Stimulated activated CD4-positive, alpha-beta T cell treated with anti-CD3 and anti-CD28 coated beads, Interleukin-2, amount 100 ng/mL, for 48 hours (primary cell): ENCODE measurements at regions not wholly inside any gene's neighbourhood (a gene's known extent, or its start where the extent isn't known, plus 50 kb on each side); places are given as distances from the start of the nearest gene placed in this dataset.

Experiments
- DNase-seq, 2 donors: peaks; one replicate each; pipeline ENCODE4 v3.0.0-alpha.2; 2020

DNA sequence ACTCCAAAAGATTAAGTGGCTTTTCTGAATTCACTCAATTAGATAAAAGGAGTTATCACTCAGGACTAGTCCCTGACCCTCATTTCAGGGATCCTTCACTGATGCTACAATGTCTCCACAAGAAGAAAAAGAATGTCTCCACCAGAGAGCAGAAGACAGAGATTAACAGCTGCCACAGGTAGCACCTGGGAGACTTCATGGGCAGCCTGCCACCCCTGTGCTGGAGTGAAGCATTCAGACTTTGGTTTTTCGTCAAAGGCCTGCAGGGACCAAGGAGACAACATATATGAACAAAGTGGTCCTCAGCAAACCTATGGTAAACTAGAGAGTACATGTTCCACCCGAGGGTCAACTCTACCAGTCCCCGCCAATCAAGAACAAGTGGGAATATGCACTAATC, 197.0 kb upstream of the ACVR2A start:
- DNase-seq = no peak

DNA sequence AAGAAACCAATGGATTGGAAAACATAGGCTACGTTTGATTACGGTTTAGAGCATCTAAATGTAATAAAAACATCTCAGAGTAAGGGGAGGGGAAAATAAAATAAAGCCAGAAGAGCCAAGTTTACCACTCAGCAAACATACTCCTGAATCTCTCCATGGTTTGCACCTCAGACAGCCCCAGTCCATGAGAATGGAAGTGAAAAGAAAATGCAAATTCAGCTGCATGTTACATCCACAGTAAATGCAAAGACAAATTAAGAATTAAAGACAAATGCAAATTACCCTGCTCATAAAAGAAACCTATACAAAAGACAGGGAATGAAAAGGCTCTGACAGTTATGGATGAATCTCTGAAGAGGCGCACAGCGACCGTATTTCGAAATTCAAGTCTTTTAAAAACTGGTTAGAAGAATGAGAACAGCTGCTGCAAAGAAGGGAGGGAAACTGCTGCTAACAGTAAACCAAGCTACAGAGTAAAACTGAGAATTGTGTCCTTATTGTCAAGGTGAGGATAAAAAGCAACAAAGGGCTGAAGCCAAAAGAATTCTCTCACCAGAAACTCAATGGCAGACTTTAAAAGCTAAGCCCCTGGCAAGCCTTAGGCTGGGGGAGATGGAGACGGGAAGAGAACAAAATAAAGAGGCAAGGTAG, 197.9 kb upstream of the ACVR2A start:
- no peak for DNase-seq

DNA sequence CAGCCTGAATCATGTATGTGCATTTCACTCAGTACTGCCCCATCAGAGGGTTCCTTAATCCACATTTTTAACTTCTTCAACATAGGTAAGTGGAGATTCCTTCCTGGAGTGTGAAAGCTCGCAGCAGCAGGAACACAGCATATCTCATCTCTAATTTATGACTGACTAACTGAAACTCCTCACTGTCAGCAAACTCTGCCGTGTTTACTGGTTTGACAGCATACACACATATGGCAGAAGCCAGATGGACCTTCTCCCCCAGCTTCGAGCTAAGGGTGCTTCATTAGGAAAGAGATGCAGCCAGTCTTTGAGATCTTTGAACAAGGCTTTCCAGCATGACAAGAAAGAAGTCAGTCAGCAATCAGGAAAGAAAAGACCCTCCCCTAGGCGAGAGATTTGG, 200.3 kb upstream of the ACVR2A start:
- DNase-seq = no peak

DNA sequence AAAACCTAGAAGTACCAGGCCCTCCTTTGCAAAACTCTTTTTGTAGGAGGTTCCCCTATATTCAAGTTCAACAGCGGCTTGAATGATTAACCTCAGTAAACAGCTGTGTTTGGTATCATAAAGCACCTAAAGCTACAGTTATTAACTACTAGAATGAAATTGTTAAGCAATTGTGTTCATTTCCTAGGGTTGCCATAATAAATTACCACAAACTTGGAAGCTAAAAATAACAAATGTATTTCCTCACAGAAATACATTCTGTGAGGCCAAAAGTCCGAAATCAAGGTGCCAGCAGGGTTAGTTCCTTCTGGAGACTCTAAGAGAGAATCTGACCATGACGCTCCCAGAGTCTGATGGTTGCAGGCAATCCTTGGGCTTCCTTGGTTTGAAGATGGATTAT, 202.1 kb upstream of the ACVR2A start:
- no peak for DNase-seq

DNA sequence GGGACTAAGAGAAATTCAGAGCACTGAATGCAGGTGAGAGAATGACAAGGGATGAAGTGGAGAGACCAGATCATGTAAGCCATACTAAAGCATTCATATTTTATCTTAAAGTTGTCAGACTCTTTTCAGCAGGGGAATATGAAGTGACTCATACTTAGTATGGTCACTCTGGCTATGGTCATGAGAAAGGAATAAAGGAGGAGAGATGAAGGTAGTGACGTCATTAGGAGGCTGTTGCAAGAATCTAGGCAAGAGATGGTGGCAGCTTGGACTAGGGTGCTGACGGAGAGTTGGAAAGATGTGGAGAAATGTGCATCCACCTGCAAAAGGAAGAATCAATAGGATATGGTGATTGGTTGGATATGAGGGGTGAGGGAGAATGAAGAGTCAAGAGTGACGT, 203.2 kb upstream of the ACVR2A start:
- no peak for DNase-seq

DNA sequence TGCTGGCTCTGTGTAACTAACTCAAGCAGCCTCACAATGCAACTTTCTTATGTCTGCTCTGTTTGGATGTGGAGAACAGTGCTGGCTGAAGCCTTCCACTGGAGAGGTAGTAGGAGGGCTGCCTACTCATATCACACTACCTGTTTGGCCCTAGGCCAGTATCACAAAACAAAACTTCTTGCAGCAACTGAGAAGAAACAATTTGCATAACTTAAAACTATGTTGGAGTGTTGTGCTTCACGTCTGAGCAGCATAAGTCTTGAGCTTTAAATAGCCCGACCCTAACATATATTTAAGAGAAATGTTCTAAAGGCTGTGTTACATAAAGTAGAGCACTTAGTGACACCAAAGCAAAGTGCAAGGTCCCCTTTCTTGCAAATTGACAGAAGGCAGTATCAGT, 204.9 kb upstream of the ACVR2A start:
- no peak for DNase-seq

DNA sequence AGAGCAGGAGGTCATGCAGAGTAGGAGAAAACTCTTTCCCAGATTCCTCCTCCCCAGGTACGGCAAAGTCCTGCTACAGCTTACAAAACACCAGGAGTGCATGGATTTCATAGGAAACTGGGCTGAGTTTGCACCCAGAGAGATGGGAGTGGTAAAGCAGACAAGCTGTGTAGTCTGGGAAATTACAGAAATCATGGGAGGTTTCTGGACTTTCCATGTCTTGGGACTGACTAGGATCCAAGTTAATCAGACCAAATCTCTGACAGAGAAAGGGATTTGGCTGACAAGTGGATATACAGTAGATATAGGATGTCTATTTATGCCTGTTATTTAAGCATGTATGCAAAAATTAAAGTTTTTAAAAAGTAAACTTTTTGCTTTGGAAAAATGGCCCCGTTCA, 205.4 kb upstream of the ACVR2A start:
- DNase-seq = no peak

DNA sequence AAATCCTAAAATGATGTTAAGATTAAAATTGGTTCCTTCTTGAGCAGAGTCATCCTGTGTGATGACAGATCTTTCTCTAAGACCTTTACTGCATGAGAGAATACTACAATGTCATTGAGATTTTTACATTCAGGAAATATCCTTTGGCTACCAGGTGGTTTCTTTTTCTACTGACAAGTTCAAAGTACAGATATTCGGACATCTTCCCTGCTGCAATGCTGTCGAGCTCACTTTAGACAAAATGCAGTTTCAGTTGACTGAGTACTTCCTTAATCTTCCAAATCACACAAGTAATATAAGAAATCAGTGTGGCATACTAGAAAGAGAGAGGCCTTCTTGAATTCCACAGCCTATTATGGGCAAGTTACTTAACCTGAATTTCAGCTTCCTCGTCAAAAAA, 207.9 kb upstream of the ACVR2A start:
- no peak for DNase-seq

DNA sequence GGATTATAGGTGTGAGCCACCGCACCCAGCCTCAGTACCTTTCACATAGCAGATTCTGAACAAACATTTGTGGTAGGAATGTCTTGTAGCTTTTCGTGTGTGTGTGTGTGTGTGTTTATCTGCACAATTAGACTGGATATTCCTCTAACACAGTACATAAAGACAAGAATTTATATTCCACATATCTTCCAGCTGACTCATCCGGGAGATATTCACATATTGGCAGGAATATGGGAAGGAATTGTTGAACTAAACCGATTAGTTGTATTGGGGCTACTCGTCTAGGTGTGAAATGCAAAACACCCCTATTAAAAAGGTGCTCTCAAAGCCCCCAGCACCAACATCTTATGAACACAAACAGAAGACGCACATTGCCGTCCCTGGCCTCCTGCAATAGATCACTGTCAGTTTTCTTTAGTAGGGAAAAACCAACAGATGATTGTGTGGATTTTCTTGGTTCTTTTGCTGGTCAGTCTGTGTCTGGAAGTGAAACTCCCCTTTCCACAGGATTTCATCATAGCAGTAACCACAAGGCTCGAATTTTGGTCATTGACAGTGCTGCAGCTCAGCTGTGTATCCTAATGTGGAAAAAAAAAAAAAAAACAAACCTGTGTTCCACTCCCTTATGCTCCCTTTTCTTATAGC, 208.5 kb upstream of the ACVR2A start:
- DNase-seq = no peak

DNA sequence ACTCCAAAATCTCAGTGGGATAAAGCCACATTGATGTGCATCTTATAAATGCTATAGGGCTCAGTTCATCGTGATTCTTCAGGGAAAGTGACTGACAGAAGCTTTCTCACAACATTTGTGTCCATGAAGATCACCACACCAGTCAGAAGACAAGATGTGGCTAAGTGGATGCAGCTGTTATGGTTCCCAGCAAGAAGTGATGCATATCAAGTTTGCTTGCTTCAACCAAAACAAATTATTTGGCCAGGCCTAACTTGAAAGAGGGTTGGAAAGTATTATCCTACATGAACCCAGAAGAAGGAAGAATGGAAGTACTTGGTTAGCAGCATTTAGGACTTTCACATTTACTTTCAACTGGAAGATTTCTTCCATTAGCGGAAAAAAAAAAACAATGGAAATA, 210.0 kb upstream of the ACVR2A start:
- no peak for DNase-seq

DNA sequence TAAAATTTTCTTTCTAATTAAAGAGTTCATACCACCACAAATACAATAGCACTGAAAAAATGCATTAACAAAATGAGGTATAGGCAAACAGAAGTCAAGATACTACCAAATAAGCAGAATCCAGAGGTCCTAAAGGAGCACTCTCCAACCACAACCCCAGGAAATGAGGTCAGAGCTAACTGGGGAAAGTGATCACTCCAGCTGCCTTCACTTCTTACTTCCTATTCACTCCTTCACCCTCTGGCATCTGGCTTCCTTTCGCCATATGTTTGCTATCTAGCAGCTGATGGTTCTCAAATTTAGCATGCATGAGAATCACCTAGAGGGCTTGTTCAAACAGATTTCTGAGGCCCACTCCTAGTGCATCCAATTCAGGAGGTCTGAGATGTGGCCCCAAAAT, 212.6 kb upstream of the ACVR2A start:
- no peak for DNase-seq

DNA sequence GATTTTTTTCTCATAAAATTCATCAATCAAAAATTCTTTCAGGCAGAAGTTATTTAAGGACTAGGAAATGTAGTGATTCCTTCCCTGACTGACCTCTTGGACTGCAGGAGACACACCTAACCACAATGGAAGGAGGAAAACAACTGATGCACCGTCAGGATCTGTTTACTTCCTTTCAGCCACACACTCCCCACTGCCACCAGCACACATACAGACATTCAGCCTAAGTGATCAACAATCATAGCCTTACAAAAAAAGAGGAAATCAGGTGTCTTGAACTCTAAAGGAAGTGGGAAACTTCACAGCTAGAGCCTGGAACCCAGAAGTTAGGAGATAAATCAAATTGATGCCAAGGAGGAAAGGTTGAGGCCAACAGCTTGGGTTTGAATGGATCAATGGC, 213.5 kb upstream of the ACVR2A start:
- DNase-seq = no peak

DNA sequence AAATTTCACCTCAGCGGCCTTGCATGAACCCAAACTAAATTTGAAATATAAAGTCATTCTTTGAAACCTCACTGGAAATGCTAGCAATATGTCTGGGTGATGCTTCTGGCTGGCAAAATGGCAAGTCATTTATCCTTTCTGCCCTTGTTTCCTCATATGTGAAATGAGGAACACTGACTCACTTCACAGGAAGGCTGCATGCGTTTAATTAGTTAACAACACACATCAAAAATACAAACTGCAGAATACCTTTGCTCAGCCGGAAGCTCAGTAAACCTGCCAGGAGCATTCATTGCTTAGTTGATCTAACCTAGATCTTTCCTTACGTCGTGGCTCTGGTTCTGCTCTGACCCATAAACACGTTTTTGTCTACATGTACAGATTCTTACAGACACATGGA, 214.2 kb upstream of the ACVR2A start:
- no peak for DNase-seq

DNA sequence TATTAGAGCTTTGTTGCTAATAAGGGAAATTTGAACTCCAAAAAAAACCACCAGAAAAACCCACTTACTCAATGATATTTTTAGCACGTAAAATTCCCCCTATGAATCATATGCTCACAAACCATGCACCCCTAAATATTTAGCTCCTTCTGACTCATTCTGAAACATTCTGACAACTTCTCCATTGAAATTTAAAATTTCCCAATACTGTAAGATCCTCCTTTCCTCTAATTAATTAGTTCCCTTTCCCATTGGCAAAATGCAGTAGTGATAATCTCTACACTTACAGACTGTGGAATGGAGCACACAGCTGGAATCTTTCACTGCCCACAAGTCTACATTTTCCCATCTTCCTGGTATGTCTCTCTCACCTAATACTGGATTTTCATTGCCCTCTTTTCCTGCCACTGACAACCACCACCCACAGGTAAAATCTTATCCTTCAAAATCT, 215.8 kb upstream of the ACVR2A start:
- no peak for DNase-seq

DNA sequence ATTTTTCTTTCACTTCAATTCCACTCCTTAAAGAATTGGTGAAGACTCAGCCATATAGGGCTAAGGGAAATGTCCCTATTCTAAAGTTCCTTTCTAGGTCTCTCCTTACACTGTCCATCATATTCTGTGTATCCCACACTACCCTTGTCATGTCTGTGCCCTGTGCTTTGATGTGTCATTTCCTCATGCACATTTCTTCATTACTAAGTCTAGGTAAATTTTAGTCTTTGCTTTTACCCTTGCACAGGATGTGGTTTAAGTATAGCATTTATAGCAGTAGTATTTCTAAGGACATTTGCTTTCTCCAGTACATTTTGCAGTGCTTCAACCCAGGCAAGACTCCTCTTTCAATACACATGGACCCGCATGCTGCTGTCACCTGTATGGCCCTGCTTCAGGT, 221.5 kb upstream of the ACVR2A start:
- no peak for DNase-seq

DNA sequence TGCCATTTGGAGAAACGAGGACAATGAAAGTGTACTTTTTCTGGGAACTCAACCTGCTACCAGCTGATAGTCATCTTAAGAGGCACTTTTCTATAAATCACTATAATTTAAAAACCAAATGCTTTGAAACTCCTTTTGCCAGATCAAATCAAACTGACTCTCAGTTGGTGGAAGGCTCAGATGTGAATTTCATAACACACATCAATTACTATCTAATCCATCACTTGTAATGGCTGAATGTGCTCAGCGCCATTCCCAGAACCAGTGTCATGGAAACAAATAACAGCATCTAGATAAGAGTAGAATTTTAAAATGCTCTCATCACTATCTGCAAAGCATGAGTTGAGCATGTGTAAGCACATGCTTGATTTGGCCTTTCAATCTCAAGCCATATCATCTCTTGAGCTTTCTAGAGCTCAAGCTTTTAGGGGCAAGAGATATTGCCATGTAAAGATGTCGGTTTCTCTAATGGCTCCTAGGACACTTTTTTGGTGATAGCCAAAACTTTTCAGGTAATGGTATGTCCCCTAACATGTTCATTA, 223.1 kb upstream of the ACVR2A start:
- DNase-seq = no peak

DNA sequence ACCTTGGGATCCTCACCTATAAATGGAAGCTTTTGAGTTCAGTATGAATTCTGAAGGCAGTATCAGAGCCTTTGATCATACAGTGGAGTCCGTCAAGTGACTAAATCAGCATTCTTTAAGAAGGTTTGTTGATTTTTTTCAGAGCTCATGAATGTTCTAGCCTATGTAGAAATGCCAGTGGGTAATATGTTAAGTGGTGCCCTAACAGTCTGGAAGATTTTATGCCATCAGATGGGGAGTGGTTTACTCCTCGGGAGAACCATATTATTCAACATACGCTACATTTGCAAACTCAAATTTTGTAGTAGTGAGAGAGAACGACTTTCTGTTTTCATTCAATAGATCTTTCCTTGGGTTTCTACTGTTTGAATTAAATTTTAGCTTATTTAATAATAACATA, 225.0 kb upstream of the ACVR2A start:
- DNase-seq = no peak

DNA sequence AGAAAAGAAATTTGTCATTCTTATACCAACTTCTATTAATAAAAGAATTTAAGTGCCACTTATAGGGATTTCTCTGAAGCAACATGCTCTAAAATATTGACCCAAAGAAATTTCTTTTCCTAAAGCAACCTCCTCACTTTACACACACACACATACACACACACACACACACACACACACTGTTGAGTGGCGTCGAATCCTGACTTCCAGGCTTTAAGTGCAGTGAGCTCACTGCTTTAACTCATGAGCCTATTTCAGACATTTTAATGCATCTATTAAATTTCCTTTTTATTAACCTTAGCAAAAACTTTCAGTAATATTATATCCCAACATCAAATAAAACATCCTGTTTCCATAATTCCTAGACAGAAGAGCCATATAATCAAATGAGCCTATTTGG, 229.1 kb upstream of the ACVR2A start:
- DNase-seq = no peak

DNA sequence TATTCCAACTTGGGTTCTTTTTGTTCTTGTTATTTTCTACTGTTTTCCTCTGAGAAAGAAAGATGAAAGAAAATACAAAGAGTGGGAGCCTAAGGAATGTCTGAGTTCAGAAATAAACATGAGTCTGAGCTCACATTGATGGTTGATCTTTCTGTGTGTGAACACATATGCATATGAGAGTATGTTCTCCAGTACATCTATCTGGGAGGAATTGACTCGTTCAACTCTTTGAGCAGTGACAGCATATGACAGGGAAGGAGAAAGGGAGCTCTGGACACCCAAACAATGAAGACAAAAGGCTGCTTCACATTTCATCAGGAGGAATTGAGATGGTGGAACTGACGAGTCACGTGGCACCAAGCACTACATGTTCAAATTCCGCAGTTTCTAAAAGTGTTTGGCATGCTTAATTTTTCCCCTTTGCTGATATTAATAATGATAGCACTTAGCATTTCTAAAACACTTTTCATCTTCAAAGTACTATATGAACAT, 229.8 kb upstream of the ACVR2A start:
- DNase-seq = no peak

DNA sequence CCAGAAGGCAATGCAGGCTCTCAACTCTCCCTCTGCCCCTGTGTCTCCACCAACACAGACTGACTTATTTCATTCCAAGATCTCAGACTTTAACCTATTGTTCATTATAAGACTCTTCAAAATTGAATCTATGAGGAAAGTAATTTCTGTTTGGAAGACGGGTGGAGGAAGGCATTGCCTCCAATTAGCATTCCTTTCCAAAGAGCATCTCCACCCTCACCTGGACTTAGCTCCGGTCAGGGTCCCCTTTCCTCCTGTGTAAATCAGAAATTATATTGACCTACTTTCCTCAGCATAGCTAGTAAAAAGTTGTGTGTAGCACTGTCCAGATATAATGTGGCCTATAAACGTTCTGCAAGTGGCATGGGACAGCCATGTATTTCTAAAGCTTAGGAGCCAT, 230.4 kb upstream of the ACVR2A start:
- no peak for DNase-seq

DNA sequence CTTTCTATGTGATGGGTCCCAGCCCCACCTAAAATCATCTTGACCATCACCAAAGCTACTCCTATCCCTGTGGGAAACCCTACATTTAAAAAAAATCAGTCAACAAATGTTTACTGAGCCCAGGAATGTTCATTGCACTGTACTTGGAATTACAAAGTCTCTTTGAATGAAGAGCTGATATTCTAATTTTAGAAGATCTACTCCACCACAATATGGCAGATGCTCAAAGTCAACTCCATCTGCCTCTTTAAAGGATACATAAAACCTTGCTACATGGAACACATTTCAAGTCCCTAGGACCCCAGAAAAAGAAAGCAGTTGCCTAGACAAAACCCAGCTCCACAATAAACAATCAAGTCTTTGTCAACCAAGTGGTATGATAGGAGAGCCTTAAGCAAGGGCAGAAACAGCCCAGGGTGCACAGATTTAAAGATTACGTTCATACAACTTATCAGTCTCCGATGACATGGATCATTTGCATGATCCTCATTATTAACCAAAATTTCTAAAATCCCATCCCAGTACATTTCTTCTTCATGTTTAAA, 234.3 kb upstream of the ACVR2A start:
- DNase-seq = no peak

DNA sequence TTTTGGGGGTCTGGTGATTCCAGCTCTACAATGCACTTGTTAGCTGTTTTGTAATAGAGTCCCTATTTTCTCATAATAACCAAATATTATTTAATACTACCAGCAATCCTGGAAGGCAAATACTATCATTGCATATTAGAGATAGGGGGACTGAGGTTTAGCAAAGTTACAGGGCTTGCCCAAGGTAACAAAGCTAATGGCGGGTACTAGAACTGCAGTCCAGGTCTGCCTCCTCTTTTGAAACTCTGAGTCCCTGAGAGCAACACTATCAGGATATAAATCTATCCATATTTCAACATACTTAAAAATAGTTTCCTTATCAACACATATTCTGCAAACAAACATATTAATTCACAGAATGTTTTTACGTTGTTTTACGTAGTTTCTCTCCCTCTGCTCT, 235.5 kb upstream of the ACVR2A start:
- no peak for DNase-seq

DNA sequence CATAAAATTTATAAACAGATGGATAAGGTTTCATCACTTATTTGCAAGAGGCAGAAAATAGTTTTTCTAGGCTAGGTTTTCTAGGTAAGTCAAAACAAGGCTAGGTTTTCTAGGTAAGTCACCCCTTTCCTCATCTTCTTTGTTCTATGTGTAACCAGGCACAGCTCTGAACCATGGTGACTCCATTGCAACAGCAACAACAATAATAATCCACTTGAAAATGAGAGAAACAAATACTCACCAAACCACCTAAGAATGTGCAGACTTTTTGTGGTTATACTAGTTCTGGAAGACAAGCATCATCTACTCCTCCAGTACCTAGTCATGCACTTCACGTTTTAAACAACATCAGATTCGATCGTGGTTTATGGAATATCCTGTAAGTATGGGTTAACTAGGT, 237.4 kb upstream of the ACVR2A start:
- DNase-seq = no peak

DNA sequence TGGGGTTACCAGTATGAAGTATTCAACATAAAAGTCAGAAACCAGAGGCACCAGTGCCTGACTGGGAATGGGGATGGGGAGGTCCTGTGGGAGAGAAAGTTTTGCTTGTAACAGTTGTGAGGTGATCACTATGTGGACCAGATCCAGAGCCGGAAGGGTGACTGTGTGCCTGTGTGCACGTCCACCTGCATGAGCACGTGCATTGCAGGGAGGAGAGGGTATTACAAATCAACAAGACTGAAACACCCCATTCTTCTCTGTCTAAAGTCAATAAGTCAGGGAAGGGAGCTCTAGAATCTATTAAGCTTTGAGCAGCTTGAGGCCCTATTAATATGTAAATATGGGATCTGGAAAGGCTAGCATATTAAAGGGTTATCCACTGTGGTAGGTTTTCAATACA, 241.0 kb upstream of the ACVR2A start:
- no peak for DNase-seq

DNA sequence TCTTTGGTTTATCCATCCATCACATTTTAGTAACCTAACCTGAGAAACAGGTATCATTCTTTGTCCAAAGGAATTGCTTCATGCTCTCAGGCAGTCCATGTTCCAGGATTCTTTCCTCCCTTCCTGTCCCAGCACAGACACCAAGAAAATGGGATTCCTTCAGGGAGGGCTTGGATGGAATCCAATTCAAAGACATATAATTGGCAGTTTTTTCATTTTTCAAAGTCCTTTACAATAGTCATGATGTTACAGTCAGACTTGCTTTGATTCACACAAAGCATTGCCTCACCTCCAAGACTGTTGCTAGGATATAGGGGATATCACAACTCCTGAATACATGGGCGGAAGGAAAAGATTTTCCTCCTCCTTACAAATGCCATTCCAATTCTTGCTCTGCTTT, 241.4 kb upstream of the ACVR2A start:
- no peak for DNase-seq
